ENCODE measurements at regions not wholly inside any gene's neighbourhood (a gene's known extent, or its start where the extent isn't known, plus 50 kb on each side); places are given as distances from the start of the nearest gene placed in this dataset.

GRCh38 chr5:128881502-128882018 lies 83.7 kb upstream of the SLC27A6 start:
- Histone ChIP-seq H3K27ac (replicated peaks) (no peak overlapping the region), H3K4me3 (replicated peaks; ENCODE audit: insufficient read depth, low read length) (no peak overlapping the region), H3K27me3 (ENCODE audit: insufficient read depth, poor library complexity, severe bottlenecking) (no peaks in the 10 kb centered on the region)
- no peak for TF ChIP-seq CTCF (IDR thresholded peaks at IDR 0.05; ENCODE audit: insufficient read depth, low read length)
- TF ChIP-seq GABPA (IDR thresholded peaks at IDR 0.05; ENCODE audit: low read depth) = no peak
- no peak for TF ChIP-seq SPI1 (IDR thresholded peaks at IDR 0.05; ENCODE audit: borderline replicate concordance, low read depth)
- TF ChIP-seq POLR2AphosphoS5 (IDR thresholded peaks at IDR 0.05; ENCODE audit: low read depth) = no peak
- no peak for TF ChIP-seq REST (IDR thresholded peaks at IDR 0.05; ENCODE audit: insufficient replicate concordance, low read depth)
- no peak for DNase-seq (ENCODE audit: low read depth in 1 of 2, low spot score in 1 of 2)

- DNase-seq (ENCODE audit: low read depth in 1 of 2, low spot score in 1 of 2) = no peak
- TF ChIP-seq GABPA (IDR thresholded peaks at IDR 0.05; ENCODE audit: low read depth) = no peak
- Histone ChIP-seq H3K27ac (replicated peaks) (no peak overlapping the region), H3K4me3 (replicated peaks; ENCODE audit: insufficient read depth, low read length) (no peak overlapping the region), H3K27me3 (ENCODE audit: insufficient read depth, poor library complexity, severe bottlenecking) (no peaks in the 10 kb centered on the region)
Measured at GRCh38 chr5:128885649-128886255, 79.5 kb upstream of the SLC27A6 start.

- H3K27me3 ChIP-seq (ENCODE audit: insufficient read depth, poor library complexity, severe bottlenecking) = no peaks in the 10 kb centered on the region
- H3K4me3 ChIP-seq (replicated peaks; ENCODE audit: insufficient read depth, low read length) = no peak overlapping the region
- H3K27ac ChIP-seq (replicated peaks) = no peak overlapping the region
- DNase-seq (ENCODE audit: low read depth in 1 of 2, low spot score in 1 of 2) = no peak
- TF ChIP-seq GABPA (IDR thresholded peaks at IDR 0.05; ENCODE audit: low read depth) (no peak), REST (IDR thresholded peaks at IDR 0.05; ENCODE audit: insufficient replicate concordance, low read depth) (no peak), SPI1 (IDR thresholded peaks at IDR 0.05; ENCODE audit: borderline replicate concordance, low read depth) (no peak), CTCF (IDR thresholded peaks at IDR 0.05; ENCODE audit: insufficient read depth, low read length) (no peak), POLR2AphosphoS5 (IDR thresholded peaks at IDR 0.05; ENCODE audit: low read depth) (no peak)
Measured at GRCh38 chr5:128895122-128895521, 70.2 kb upstream of the SLC27A6 start.

GRCh38 chr5:128896675-128897074 lies 68.6 kb upstream of the SLC27A6 start:
- no peak overlapping the region for H3K4me3 ChIP-seq (replicated peaks; ENCODE audit: insufficient read depth, low read length)
- no peak overlapping the region for H3K27ac ChIP-seq (replicated peaks)
- TF ChIP-seq SPI1 (IDR thresholded peaks at IDR 0.05; ENCODE audit: borderline replicate concordance, low read depth) (no peak), POLR2AphosphoS5 (IDR thresholded peaks at IDR 0.05; ENCODE audit: low read depth) (no peak), CTCF (IDR thresholded peaks at IDR 0.05; ENCODE audit: insufficient read depth, low read length) (no peak), GABPA (IDR thresholded peaks at IDR 0.05; ENCODE audit: low read depth) (no peak), REST (IDR thresholded peaks at IDR 0.05; ENCODE audit: insufficient replicate concordance, low read depth) (no peak)
- H3K27me3 ChIP-seq (ENCODE audit: insufficient read depth, poor library complexity, severe bottlenecking) = no peaks in the 10 kb centered on the region
- DNase-seq (ENCODE audit: low read depth in 1 of 2, low spot score in 1 of 2) = no peak
